B cell (primary cell): ENCODE measurements at regions not wholly inside any gene's neighbourhood (a gene's known extent, or its start where the extent isn't known, plus 50 kb on each side); places are given as distances from the start of the nearest gene placed in this dataset.

Experiments used
- CTCF ChIP-seq: fragments of 200-600 bp; IDR thresholded peaks from one replicate; pipeline ENCODE4 v1.8.0; 2022; ENCODE audit warnings: antibody characterized with exemption, mild to moderate bottlenecking
- EZH2 ChIP-seq: IDR thresholded peaks from 2 replicates; pipeline ENCODE4 v1.6.1; 2012; ENCODE audit warnings: borderline replicate concordance, low read depth, mild to moderate bottlenecking, moderate library complexity, low read length; ENCODE audit not compliant: insufficient read depth, poor library complexity, severe bottlenecking

GRCh38 chr3:168847291-168847883 lies 751.7 kb upstream of the GOLIM4 start:
- TF ChIP-seq CTCF, result peak; percentile 50
- no peak for TF ChIP-seq EZH2
